Esophagus squamous epithelium (tissue), 4 donors: ENCODE measurements at regions not wholly inside any gene's neighbourhood (a gene's known extent, or its start where the extent isn't known, plus 50 kb on each side); places are given as distances from the start of the nearest gene placed in this dataset.

Experiments used
- POLR2A ChIP-seq, 4 donors: fragments of 450-650 bp; IDR thresholded peaks; one replicate each; pipeline ENCODE4 v1.6.1; 2017; ENCODE audit warnings: antibody characterized with exemption in 4 of 4, mild to moderate bottlenecking in 4 of 4, moderate library complexity in 3 of 4
- TF ChIP-seq, protein P1 (sequence below), 6 experiments: fragments of 450-650 bp in 4 of 6; fragments of 200-600 bp in 2 of 6; sonication (generic) in 2 of 6; IDR thresholded peaks; one replicate each; pipeline ENCODE4 v1.5.1; 2016 to 2019; ENCODE audit warnings: antibody characterized with exemption in 6 of 6, mild to moderate bottlenecking in 4 of 6, moderate library complexity in 4 of 6

DNA sequence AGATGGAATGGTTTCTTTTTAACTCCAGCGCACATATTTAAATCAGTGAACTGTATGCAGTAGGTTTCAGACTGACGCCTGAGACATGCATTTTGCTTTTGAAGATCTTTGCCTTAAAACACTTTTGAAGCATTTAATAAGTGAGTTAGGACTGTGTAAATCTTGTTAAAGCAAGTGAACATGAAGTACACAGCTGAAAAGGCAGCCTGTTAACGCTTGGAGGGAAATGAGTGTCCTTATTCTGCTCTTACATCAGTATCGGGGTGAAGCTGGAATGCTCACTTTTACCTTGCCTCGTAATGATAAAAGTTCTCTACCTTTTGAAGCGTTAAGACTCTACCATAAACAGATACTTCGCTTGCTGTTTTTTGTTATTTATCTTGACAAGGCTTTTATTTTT is 552.2 kb downstream of the ZNF608 start:
- TF ChIP-seq, protein P1, sequence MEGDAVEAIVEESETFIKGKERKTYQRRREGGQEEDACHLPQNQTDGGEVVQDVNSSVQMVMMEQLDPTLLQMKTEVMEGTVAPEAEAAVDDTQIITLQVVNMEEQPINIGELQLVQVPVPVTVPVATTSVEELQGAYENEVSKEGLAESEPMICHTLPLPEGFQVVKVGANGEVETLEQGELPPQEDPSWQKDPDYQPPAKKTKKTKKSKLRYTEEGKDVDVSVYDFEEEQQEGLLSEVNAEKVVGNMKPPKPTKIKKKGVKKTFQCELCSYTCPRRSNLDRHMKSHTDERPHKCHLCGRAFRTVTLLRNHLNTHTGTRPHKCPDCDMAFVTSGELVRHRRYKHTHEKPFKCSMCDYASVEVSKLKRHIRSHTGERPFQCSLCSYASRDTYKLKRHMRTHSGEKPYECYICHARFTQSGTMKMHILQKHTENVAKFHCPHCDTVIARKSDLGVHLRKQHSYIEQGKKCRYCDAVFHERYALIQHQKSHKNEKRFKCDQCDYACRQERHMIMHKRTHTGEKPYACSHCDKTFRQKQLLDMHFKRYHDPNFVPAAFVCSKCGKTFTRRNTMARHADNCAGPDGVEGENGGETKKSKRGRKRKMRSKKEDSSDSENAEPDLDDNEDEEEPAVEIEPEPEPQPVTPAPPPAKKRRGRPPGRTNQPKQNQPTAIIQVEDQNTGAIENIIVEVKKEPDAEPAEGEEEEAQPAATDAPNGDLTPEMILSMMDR (IDR thresholded peaks at IDR 0.05) = no peak
- no peak for TF ChIP-seq POLR2A (IDR thresholded peaks at IDR 0.05)
